ENCODE measurements at regions not wholly inside any gene's neighbourhood (a gene's known extent, or its start where the extent isn't known, plus 50 kb on each side); places are given as distances from the start of the nearest gene placed in this dataset.

GRCh38 chr2:222058819-222059445, 239.9 kb downstream of the PAX3 start:
- no peak for DNase-seq (ENCODE audit: low read depth)

GRCh38 chr2:222057347-222058073, 241.3 kb downstream of the PAX3 start:
- no peak for DNase-seq (ENCODE audit: low read depth)

- DNase-seq (ENCODE audit: low read depth), result no peak
These were observed 243.5 kb downstream of the PAX3 start for GRCh38 chr2:222055328-222055727.

GRCh38 chr2:222054813-222055212, 244.0 kb downstream of the PAX3 start:
- no peak for DNase-seq (ENCODE audit: low read depth)

- DNase-seq (ENCODE audit: low read depth), result no peak
These were observed 245.8 kb downstream of the PAX3 start for GRCh38 chr2:222052934-222053367.

GRCh38 chr2:222050981-222051380, 247.8 kb downstream of the PAX3 start:
- no peak for DNase-seq (ENCODE audit: low read depth)

- peak; percentile 14 for DNase-seq (ENCODE audit: low read depth)
These were observed 248.9 kb downstream of the PAX3 start for GRCh38 chr2:222049946-222050345.

- DNase-seq (ENCODE audit: low read depth), result no peak
These were observed 254.9 kb downstream of the PAX3 start for GRCh38 chr2:222043897-222044296.

GRCh38 chr2:222042666-222043065, 256.1 kb downstream of the PAX3 start:
- DNase-seq (ENCODE audit: low read depth), result no peak

GRCh38 chr2:222040333-222040732, 258.5 kb downstream of the PAX3 start:
- DNase-seq (ENCODE audit: low read depth), result no peak

GRCh38 chr2:222039821-222040220, 259.0 kb downstream of the PAX3 start:
- DNase-seq (ENCODE audit: low read depth), result no peak

- DNase-seq (ENCODE audit: low read depth), result peak; percentile 23
These were observed 260.6 kb downstream of the PAX3 start for GRCh38 chr2:222038067-222038802.

- DNase-seq (ENCODE audit: low read depth), result no peak
These were observed 261.6 kb downstream of the PAX3 start for GRCh38 chr2:222037211-222037610.

GRCh38 chr2:222034058-222034457, 264.7 kb downstream of the PAX3 start:
- no peak for DNase-seq (ENCODE audit: low read depth)

- peak; percentile 18 for DNase-seq (ENCODE audit: low read depth)
These were observed 265.3 kb downstream of the PAX3 start for GRCh38 chr2:222033541-222033940.

GRCh38 chr2:222025881-222026271, 272.9 kb downstream of the PAX3 start:
- DNase-seq (ENCODE audit: low read depth), result no peak

GRCh38 chr2:222024932-222025880, 273.6 kb downstream of the PAX3 start:
- DNase-seq (ENCODE audit: low read depth), result peak; percentile 59

GRCh38 chr2:222017252-222017850, 281.4 kb downstream of the PAX3 start:
- DNase-seq (ENCODE audit: low read depth), result no peak

GRCh38 chr2:222013889-222014288, 284.9 kb downstream of the PAX3 start:
- no peak for DNase-seq (ENCODE audit: low read depth)

- peak; percentile 97 for DNase-seq (ENCODE audit: low read depth)
These were observed 298.5 kb downstream of the PAX3 start for GRCh38 chr2:222000326-222000725.

GRCh38 chr2:221999717-222000116, 299.1 kb downstream of the PAX3 start:
- DNase-seq (ENCODE audit: low read depth), result peak; percentile 74
